IMR-90 (cell line): ENCODE measurements at regions not wholly inside any gene's neighbourhood (a gene's known extent, or its start where the extent isn't known, plus 50 kb on each side); places are given as distances from the start of the nearest gene placed in this dataset.

Source experiments
- ATAC-seq: fragments of 200-7000 bp; cut with Tn5 transposase; 2 replicates; pipeline ENCODE4 v1.9.1; 2020; ENCODE audit warnings: low read depth, mild to moderate bottlenecking, moderate library complexity
- BruUV-seq: library from RNA; stranded (reverse); fragments of 400-500 nt; replicated peaks from 2 replicates; lab custom pipeline; 2021; lab: Mats Ljungman, UMichigan
- CTCF ChIA-PET: fragments of 300-600 bp; formaldehyde crosslinking; extraction: SDS; loops from one replicate; lab custom pipeline; 2021; ENCODE audit warnings: antibody characterized with exemption; lab: Yijun Ruan, JAX
- POLR2A ChIA-PET: fragments of 300-600 bp; sonication (Branson Sonifier 250); formaldehyde crosslinking; loops from one replicate; lab custom pipeline; 2022; ENCODE audit warnings: antibody characterized with exemption; ENCODE audit not compliant: unreplicated experiment; lab: Charles Lee
- DNase-seq: peaks from one replicate; pipeline ENCODE4 v3.0.0; 2013
- H2AFZ ChIP-seq: replicated peaks from 2 replicates; pipeline ENCODE3; 2013; ENCODE audit warnings: low read length, mild to moderate bottlenecking; ENCODE audit not compliant: poor library complexity
- H2AK5ac ChIP-seq: 2 replicates; pipeline ENCODE4 v1.6.1; 2013; ENCODE audit warnings: low read depth, low read length, inconsistent platforms
- H2AK9ac ChIP-seq: replicated peaks from 2 replicates; pipeline ENCODE3; 2013; ENCODE audit warnings: mild to moderate bottlenecking, low read depth, low read length, moderate library complexity; ENCODE audit not compliant: poor library complexity
- H2BK120ac ChIP-seq: 2 replicates; pipeline ENCODE4 v1.6.1; 2013; ENCODE audit warnings: low read depth, low read length, inconsistent platforms
- H2BK15ac ChIP-seq: 3 replicates; pipeline ENCODE4 v1.6.1; 2013; ENCODE audit warnings: low read depth, low read length, inconsistent platforms
- H2BK20ac ChIP-seq: 2 replicates; pipeline ENCODE4 v1.6.1; 2013; ENCODE audit warnings: low read depth, mild to moderate bottlenecking, inconsistent platforms, low read length, moderate library complexity
- H2BK5ac ChIP-seq: 2 replicates; pipeline ENCODE4 v1.6.1; 2013; ENCODE audit warnings: mild to moderate bottlenecking, low read depth, low read length, inconsistent platforms; ENCODE audit not compliant: poor library complexity, severe bottlenecking
- H3K14ac ChIP-seq: replicated peaks from 2 replicates; pipeline ENCODE4 v1.6.1; 2013; ENCODE audit warnings: low read depth, low read length, inconsistent platforms
- H3K18ac ChIP-seq: 2 replicates; pipeline ENCODE4 v1.6.1; 2013; ENCODE audit warnings: low read depth, low read length, control low read depth
- H3K23ac ChIP-seq: 2 replicates; pipeline ENCODE4 v1.6.1; 2013; ENCODE audit warnings: low read depth, low read length, inconsistent platforms
- H3K27ac ChIP-seq: 2 replicates; pipeline ENCODE4 v1.5.1; 2013; ENCODE audit warnings: mild to moderate bottlenecking, control low read depth, low read length; ENCODE audit not compliant: insufficient read depth
- H3K27me3 ChIP-seq: 2 replicates; pipeline ENCODE4 v1.6.1; 2013; ENCODE audit warnings: low read length; ENCODE audit not compliant: control insufficient read depth, insufficient read depth
- H3K36me3 ChIP-seq: 2 replicates; pipeline ENCODE4 v1.6.1; 2013; ENCODE audit warnings: low read length, mixed read lengths; ENCODE audit not compliant: control insufficient read depth, insufficient read depth
- H3K4ac ChIP-seq: 2 replicates; pipeline ENCODE4 v1.6.1; 2013; ENCODE audit warnings: low read depth, low read length, inconsistent platforms
- H3K4me1 ChIP-seq: 2 replicates; pipeline ENCODE4 v1.6.1; 2013; ENCODE audit warnings: low read length, mixed read lengths; ENCODE audit not compliant: control insufficient read depth, insufficient read depth
- H3K4me2 ChIP-seq: 2 replicates; pipeline ENCODE4 v1.6.1; 2013; ENCODE audit warnings: low read depth, mild to moderate bottlenecking, control low read depth, low read length, moderate library complexity
- H3K4me3 ChIP-seq: 2 replicates; pipeline ENCODE4 v1.5.1; 2013; ENCODE audit warnings: low read depth, mild to moderate bottlenecking, control low read depth, low read length, moderate library complexity; ENCODE audit not compliant: insufficient read depth
- H3K56ac ChIP-seq: 2 replicates; pipeline ENCODE4 v1.6.1; 2013; ENCODE audit warnings: low read length, inconsistent platforms; ENCODE audit not compliant: insufficient read depth; ENCODE audit errors: extremely low read depth
- H3K79me1 ChIP-seq, 2 experiments: 2 replicates each; pipeline ENCODE4 v1.6.1; 2013; ENCODE audit warnings: low read length in 2 of 2, inconsistent platforms in 1 of 2, low read depth in 1 of 2
- H3K9ac ChIP-seq: 2 replicates; pipeline ENCODE4 v1.6.1; 2013; ENCODE audit warnings: low read depth, low read length, control low read depth
- H3K9me1 ChIP-seq: 2 replicates; pipeline ENCODE4 v1.6.1; 2013; ENCODE audit warnings: low read length, inconsistent platforms; ENCODE audit not compliant: insufficient read depth
- H3K9me3 ChIP-seq: 2 replicates; pipeline ENCODE4 v1.6.1; 2013; ENCODE audit warnings: low read length; ENCODE audit not compliant: control insufficient read depth, insufficient read depth
- H4K20me1 ChIP-seq: 2 replicates; pipeline ENCODE4 v1.6.1; 2013; ENCODE audit warnings: low read length, inconsistent platforms; ENCODE audit not compliant: insufficient read depth
- H4K5ac ChIP-seq: 2 replicates; pipeline ENCODE4 v1.6.1; 2013; ENCODE audit warnings: mild to moderate bottlenecking, low read depth, low read length, control low read depth
- H4K8ac ChIP-seq, 2 experiments: 2 replicates each; pipeline ENCODE4 v1.6.1; 2013; ENCODE audit warnings: low read depth in 2 of 2, low read length in 2 of 2, control low read depth in 1 of 2, inconsistent platforms in 1 of 2
- H4K91ac ChIP-seq: 2 replicates; pipeline ENCODE4 v1.6.1; 2013; ENCODE audit warnings: low read depth, low read length, inconsistent platforms; ENCODE audit not compliant: insufficient read depth
- CEBPB ChIP-seq: IDR thresholded peaks from 2 replicates; pipeline ENCODE4 v1.6.1; 2012; ENCODE audit warnings: low read depth, low read length, improper control_type of control experiment
- FOS ChIP-seq: fragments of 150-350 bp; IDR thresholded peaks from 2 replicates; pipeline ENCODE4 v1.6.1; 2016; ENCODE audit warnings: low read depth, low read length
- NFE2L2 ChIP-seq: fragments of 150-350 bp; IDR thresholded peaks from 2 replicates; pipeline ENCODE4 v1.6.1; 2016; ENCODE audit warnings: low read depth, mild to moderate bottlenecking, low read length
- POLR2A ChIP-seq: IDR thresholded peaks from 2 replicates; pipeline ENCODE4 v1.6.1; 2012; ENCODE audit warnings: mild to moderate bottlenecking, low read depth, low read length
- RAD21 ChIP-seq: IDR thresholded peaks from 2 replicates; pipeline ENCODE4 v1.6.1; 2012; ENCODE audit warnings: low read length, improper control_type of control experiment
- RCOR1 ChIP-seq: IDR thresholded peaks from 2 replicates; pipeline ENCODE4 v1.6.1; 2012; ENCODE audit warnings: mild to moderate bottlenecking, low read length, improper control_type of control experiment; ENCODE audit not compliant: insufficient replicate concordance
- WGBS, 2 experiments: methylation state at CpG; one replicate each; pipeline versions ENCODE4 v1.1.5 to v1.1.7; 2013; ENCODE audit warnings: missing lambda C conversion rate in 2 of 2; ENCODE audit not compliant: insufficient read length in 1 of 2; ENCODE audit errors: extremely low coverage in 2 of 2; 5-methylcytosine and 5-hydroxymethylcytosine counted together
- dilution Hi-C: fragments of 300-500 bp; cut with HindIII; formaldehyde crosslinking; loops from one replicate; pipeline ENCODE4 v1.14.3; 2018; ENCODE audit warnings: low sequenced_read_pairs; ENCODE audit not compliant: unreplicated experiment
- in situ Hi-C: fragments of 300-500 bp; cut with MboI; formaldehyde crosslinking; loops from 3 replicates; pipeline ENCODE4 v1.14.3; 2019; ENCODE audit warnings: low sequenced_read_pairs, inconsistent platforms, mixed read lengths
- intact Hi-C: fragments of 100-400 bp; cut with micrococcal nuclease; formaldehyde crosslinking; loops from 2 replicates; pipeline ENCODE4 v1.10.0; 2022

- H3K56ac ChIP-seq, result no peak overlapping the region
- POLR2A ChIA-PET, result no interaction called here
- H2AK5ac ChIP-seq, result no peak overlapping the region
- no peak overlapping the region for H2BK20ac ChIP-seq
- no peaks in the 10 kb centered on the region for H3K79me1 ChIP-seq
- H3K9me1 ChIP-seq, result no peaks in the 10 kb centered on the region
- H3K9me3 ChIP-seq, result no peaks in the 10 kb centered on the region
- H4K20me1 ChIP-seq, result no peaks in the 10 kb centered on the region
- H3K27me3 ChIP-seq, result no peaks in the 10 kb centered on the region; the same call in 1 of the 2 replicates
- no peak overlapping the region for H3K23ac ChIP-seq
- ATAC-seq (no peak), DNase-seq (no peak)
- no peak overlapping the region for H3K4ac ChIP-seq
- H3K4me3 ChIP-seq, result no peak overlapping the region
- CTCF ChIA-PET, result no interaction called here
- no peak overlapping the region for H2AFZ ChIP-seq
- no peak overlapping the region for H3K27ac ChIP-seq
- dilution Hi-C loops, result no loop called here
- no peak overlapping the region for H2BK120ac ChIP-seq
- in situ Hi-C loops, result no loop called here
- intact Hi-C loops, result no loop called here
- H2AK9ac ChIP-seq, result no peak overlapping the region
- TF ChIP-seq RCOR1 (no peak), FOS (no peak), CEBPB (no peak), NFE2L2 (no peak), RAD21 (no peak), POLR2A (no peak)
- no TSS peak for BruUV-seq
- no peak overlapping the region for H3K9ac ChIP-seq
- H3K14ac ChIP-seq, result no peak overlapping the region
- no peaks in the 10 kb centered on the region for H3K4me1 ChIP-seq
- no peak overlapping the region for H4K8ac ChIP-seq
- 0% methylated on average over 1 of the region's 2 CpGs; no CpG with 5 or more reads in 1 of the 2 experiments for WGBS, 2 experiments
- H3K18ac ChIP-seq, result no peak overlapping the region
- no peak overlapping the region for H4K91ac ChIP-seq
- H2BK15ac ChIP-seq, result no peak overlapping the region
- H3K4me2 ChIP-seq, result no peak overlapping the region
- no peak overlapping the region for H2BK5ac ChIP-seq
- no peaks in the 10 kb centered on the region for H3K36me3 ChIP-seq
- H4K5ac ChIP-seq, result no peak overlapping the region
Observed at GRCh38 chr10:58140054-58140453, 127.6 kb downstream of the IPMK start.
